NCI-H345 (cell line): ENCODE measurements at regions not wholly inside any gene's neighbourhood (a gene's known extent, or its start where the extent isn't known, plus 50 kb on each side); places are given as distances from the start of the nearest gene placed in this dataset.

Experiments used
- DNase-seq: peaks from one replicate; lab custom pipeline; 2025; lab: John Stamatoyannopoulos, UW

DNA sequence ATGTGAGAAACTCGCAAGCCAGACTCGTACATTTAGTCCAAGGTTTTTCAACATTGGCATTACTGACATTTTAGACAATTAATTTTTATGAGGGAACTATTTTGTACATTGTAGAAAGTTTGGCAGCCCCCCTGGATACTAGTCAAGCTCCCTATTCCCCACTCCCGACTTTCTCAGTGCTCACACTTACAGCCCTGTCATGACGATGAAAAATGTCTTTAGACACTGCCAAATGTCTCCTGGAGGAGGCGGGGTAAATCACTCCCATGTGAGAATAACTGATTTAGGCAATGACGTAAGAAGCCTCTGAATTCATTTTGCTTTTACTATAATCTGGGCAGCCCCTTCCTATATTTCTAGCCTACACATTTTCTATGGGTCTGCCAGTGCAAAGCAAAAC is 535.8 kb upstream of the KLHL1 start:
- no peak for DNase-seq

DNA sequence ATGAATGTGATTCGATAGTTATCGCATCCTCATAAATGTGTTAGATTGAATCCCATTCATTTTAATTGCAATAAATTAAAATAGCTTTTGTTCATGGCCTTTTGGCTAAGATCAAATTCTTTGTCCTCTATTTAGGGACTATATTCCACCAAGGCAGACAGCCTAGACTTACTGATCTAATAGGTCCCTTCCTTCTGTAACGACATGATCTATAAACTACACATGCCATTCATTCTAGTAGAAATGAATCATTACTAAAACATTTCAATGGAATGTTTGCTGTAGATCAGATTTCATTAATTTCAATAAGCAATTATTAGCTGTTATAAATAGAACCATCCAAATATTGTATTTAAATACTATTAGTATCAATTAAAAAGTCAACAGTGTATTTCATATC is 526.6 kb upstream of the KLHL1 start:
- DNase-seq: no peak

DNA sequence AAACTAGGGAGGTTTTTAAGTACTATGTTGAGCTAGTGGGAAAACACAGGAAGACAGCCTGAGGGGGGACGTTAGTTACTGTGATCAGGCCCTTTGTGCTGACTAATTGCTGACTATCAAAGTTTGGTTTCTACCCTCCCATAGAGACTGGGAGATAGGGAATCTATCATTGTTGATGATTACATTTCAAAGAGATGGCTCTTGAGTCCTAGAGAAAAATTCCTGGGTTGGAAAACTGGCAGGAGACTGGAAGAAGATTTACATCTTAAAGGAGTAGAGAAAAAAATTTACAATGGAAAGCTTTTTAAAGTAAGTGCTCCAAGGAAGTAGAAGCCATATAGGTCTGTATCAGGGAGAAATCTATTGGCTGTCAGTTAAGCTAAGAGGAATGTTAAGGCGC is 522.0 kb upstream of the KLHL1 start:
- DNase-seq: no peak

DNA sequence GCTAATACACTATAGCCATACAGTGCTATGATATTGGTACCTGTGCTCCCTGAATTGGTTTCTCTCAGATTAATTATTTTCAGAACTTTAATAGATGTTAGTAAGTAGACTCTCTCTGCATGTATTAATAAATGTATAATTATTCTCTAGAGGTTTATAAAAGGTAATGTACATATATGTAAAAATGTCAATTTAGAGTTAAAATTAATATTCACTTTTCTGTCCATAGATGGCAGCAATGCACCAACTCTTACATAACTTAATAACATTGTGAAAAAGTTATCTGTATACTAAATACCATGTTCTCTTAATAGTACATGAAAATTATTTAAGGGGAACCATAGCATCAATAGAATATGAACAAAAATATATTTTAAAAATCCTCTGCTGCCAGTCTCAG is 515.0 kb upstream of the KLHL1 start:
- DNase-seq: peak; percentile 16

DNA sequence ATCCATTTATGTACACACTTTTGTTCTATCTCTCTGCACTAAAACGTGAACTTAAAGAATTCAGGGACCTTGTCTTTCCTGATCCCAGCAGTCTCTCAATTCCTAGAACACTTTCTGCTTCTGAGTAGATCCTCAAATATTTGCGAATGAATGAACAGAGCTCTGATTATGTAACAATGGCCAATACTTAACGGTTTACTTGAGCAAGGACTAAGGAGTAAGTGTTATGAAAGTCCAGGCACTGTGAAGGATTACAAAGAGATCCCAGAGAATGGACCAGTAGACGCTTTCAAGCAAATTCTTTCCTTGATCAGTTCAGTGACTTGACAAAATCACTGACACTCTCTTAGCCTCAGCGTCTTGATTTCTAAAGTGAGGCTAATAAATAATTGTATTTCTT is 514.5 kb upstream of the KLHL1 start:
- no peak for DNase-seq

DNA sequence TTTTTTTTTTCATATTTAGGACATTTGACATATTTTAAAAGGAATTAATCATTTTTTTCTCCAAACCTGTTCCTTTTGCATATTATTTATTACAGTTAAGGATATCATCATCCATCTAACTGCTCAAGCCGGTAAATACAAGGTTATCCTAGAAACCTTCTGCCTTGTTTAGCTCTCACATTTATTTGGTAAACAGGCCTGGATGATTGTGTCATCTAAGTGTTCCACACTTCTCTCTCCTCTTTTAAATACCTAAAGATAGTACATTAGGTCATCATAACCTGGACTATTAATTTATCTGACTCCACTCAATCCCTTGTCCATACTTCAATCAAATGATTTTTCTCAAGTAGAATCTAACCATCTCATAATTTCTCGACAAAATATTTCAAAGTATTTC is 511.7 kb upstream of the KLHL1 start:
- DNase-seq: no peak

DNA sequence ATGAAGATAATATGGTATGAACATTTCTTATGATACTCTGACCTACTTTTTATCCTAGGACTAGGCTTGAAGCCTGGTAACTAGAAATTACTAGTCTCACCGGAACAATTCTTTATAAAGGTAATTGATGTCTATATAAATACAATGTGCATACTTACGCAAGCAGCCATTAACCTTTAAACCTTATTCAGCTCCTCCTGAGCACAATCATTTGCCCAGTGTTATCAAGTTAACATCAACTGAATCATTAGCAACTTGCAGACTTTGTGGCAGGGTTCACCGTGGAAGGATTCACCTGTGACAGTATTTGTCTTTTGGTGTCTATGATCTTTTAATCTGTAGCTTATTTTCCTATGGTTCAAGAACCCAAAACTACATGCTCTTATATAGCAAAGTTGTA is 508.6 kb upstream of the KLHL1 start:
- DNase-seq: no peak

DNA sequence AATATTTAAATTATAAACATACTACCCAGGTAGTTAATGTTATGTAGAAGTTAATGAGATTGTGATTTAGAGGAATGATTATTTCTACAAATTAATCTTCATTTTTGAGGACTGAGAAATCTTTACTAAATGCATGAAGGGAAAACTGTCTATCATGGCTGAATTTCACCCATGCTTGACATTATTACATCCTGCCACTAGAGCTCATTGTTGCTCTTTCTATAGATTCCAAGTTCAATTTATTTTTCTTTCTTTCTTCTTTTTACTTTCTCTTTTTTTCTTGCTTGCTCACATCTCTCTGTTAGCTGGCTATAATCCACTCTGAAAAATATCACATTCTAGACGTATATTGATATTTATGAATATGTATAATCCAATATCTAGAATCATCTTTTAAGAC is 505.0 kb upstream of the KLHL1 start:
- DNase-seq: no peak

DNA sequence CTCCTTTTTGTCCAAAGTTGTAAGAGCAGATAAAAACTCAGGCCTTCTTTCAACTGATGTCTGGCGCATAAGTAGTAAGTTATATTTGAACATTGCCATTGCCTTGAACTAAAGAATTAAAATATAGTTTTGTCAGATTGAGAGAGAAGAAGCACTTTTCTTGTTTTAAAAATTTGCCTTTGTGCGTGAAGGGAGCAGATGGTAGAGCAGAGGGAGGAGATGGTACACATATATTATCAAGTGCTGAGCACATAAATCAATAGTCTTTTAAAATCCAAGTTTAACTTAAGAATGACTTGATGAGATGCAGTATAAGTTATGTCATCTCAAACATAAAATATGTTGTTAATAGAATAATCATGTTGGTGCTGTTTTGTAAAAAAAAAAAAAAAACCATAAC is 504.6 kb upstream of the KLHL1 start:
- DNase-seq: no peak

DNA sequence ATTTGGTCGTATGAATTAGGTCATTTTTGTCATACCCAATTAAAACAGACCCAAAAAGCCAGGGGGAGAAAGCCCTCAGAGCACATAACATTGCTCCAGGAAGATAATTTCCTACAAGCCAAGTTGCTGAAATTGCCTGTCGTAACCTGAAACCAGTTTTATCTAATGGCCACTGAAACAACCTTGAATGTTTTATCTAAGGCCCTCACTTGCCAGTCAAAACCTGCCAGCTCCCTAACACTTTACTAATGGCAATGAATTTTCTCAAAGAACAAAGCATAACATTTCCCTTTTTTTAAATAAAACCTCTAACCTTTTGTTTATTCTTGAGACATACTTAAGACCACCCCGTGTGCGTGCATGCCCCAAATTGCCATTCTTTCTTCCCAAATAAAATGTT is 496.2 kb upstream of the KLHL1 start:
- DNase-seq: no peak

DNA sequence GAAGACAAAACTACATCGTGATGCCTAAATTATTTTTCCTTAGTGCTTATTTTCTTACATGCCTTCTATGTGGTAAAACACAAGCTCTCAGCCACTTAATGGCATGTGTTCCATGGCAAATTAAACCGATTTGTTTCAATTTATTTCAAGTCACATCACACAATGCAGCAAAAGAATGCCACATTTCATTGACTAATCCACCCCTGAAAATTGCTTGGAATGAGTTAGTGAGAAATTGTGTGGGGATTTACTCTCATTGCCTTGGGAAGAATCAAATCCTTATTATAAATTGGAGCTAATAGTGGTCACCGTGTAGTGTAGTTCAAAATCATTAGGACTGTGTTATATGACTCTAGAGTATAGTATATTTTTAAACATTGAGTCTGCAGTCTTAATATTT is 485.5 kb upstream of the KLHL1 start:
- DNase-seq: no peak

DNA sequence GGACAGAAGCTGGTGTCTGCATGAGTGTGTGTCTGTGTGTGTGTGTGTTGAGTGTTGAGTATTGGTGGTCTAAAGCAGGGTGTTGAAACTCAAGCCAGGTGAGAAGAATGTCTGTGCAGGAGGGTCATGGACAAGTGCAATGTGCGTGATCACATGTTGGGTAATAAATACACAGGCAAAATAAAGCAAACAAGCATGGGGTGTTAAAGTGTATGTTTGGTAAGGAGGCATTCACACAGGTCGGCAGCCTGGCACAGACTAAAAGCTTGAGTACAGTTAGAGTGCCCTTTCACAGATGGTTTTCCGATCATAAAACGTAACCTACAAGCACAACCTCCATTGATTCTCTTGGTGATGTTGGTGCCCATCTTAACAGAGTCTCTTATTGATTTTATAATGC is 476.9 kb upstream of the KLHL1 start:
- peak; percentile 78 for DNase-seq

DNA sequence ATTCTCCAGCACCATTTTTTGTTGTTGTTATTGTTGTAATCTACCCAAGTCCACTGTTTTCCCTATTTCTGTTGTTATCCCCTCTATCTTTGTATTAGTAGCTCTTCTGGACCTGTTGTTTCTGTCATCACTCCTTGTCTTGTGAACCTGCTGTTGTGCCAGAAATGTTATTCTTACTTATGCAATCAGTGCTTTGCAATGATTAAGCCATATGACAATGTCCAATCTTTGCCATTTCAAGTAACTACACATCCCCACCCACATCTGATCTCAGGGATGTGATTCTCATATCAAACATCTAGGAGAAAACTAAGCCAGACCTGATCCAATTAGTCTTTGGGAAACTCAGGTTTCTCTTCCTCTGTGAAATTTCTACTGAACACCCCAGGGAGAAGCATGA is 472.6 kb upstream of the KLHL1 start:
- no peak for DNase-seq

DNA sequence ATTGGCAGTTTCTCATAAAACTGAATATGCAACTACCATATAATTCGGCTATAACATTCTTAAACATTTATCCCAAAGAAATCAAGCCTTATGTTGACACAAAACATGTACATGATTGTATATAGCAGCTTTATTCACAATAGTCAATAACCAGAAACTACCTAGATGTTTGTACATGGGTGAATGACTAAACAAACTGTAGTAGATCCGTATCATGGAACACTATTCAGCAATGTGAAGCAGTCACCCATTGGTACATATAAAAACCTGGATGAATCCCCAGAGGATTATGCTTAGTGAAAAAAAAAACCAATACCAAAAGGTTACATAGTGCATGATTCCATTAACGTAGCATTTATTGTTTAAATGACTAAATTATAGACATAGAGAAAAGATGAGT is 471.7 kb upstream of the KLHL1 start:
- no peak for DNase-seq

DNA sequence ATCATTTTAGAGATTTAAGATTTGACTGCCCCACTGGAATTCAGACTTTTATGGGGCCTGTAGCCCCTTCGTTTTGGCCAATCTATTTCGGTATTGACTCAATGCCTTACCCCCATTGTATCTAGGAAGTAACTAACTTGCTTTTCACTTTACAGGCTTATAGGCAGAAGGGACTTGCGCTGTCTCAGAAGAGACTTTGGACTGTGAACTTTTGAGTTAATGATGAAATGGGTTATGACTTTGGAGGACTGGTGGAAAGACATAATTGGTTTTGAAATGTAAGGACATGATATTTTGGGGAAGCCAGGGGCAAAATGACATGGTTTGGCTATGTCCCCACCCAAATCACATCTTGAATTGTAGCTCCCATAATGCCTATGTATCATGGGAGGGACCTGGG is 463.0 kb upstream of the KLHL1 start:
- no peak for DNase-seq

DNA sequence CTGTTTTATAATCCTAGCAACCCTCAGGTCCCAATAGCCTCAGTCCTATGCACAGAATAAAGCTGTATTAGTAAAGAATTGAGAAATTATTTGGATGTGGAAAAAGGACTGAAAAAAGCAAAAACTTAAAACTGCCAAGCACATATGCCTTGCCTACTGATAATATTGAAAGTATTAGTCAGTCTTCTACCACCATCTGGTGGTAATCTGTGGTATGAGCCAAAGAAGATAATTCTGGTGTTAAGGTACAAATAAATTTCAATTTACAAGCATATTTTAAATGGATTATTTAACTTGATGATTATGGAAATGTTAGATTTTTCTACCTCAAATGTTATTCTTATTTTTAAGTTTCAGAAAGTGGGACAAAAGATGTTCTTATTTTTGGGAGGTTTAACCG is 460.3 kb upstream of the KLHL1 start:
- peak; percentile 52 for DNase-seq

DNA sequence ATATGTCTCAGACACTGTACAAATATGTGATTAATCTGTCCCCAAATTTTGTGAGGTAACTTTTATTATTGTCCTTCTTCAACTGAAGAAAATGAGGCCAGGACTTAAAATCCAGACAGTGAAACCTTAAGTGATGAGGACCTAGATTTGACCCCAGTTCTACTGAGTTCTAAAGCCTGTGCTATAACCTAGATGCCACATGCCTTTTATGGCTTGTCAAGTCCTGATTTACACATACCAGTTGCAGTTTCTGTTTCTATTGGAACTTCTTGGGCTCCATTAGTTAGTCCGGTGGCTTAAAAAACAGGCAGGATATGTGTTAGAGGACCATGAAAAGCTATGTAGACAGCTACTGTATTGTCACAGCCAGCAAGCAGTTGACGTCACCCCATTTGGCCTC is 436.5 kb upstream of the KLHL1 start:
- no peak for DNase-seq

DNA sequence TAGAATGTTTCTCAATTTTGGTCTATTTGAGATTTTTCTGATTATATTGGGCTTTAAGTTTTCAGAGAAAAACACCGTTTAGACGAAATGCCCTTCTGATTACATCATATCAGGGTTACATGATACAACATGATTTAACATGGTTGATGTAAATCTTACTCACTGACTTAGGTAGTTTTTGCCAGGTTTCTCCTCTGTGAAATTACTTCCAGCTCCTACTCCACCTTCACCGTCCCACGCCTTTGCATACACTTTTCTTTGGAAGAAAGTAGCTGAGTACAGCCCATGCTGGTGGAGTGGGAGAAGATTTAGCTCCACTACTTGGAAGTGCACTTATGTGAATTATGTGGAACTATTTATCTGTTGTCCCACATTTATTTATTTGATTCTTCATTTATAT is 433.2 kb upstream of the KLHL1 start:
- DNase-seq: no peak

DNA sequence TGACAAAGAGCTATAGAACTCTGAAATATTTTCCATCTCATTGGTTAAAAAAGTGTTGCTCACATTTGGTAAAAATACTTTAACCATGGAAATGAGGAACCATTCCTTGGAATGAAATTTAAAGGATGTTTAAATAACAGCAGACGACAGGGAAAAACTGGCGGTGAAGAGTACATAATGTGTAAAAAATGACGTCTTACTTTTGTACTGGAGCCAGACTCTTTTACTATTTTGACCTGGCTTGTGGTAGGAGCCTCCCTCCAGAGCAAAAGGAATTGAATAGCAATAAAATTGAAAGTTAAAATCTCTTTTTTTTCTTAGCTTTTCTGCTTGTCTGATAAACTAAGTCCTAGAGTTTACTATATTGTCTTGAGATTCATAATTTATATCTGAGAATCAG is 426.2 kb upstream of the KLHL1 start:
- no peak for DNase-seq

DNA sequence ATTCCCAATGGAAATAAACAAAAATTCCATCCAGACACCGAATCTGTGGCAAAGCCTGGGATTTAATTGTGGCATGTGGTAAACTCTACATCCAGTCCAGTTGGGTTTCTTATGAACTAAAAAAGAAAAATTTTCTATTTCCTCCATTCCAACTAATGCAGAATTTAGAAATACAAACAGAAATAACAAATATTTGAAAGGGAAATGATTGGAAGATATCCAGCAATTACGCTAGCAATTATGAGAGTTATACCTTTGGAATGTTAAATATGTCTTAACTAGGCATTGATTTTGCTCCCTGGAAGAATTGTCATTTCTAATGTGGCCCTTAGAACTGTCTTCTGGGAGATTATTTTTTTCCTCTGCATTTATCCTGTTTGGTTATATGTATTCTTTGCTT is 421.4 kb upstream of the KLHL1 start:
- DNase-seq: no peak

DNA sequence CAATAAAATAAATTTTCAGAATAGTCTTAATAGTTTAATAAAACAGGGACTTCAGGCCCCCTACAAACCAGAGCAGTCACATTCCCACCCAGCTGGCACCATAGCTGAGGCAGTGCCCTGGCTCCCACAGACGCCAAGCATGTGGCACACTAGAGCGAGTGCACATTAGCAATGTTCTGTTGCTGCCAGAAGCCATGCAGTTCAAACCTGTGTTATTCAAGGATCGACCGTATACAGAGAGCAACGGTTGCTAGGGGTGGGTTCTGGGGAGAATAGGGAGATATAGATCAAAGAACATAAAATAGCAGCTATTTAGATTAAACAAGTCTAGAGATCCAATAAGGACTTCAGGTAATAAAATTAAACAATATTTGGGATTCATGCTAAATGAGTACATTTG is 419.3 kb upstream of the KLHL1 start:
- DNase-seq: no peak

DNA sequence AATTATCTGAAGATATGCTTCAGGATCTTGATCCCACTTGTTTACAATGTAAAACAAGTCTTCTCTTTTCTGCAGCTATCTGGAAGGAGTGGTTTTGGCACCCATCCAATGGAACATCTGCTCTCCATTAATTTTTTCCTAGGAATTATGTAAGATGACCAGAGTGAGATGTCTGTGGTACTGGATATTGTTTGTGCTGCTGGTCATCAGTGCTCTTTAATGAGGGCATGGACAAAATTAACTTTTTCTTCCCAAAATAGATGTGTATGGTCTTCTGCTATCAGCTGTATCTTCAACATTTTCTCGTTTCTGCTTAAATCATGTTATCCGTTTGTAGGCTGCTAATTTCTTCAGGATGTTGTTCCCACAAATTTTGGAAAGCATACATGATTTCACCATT is 415.4 kb upstream of the KLHL1 start:
- no peak for DNase-seq

DNA sequence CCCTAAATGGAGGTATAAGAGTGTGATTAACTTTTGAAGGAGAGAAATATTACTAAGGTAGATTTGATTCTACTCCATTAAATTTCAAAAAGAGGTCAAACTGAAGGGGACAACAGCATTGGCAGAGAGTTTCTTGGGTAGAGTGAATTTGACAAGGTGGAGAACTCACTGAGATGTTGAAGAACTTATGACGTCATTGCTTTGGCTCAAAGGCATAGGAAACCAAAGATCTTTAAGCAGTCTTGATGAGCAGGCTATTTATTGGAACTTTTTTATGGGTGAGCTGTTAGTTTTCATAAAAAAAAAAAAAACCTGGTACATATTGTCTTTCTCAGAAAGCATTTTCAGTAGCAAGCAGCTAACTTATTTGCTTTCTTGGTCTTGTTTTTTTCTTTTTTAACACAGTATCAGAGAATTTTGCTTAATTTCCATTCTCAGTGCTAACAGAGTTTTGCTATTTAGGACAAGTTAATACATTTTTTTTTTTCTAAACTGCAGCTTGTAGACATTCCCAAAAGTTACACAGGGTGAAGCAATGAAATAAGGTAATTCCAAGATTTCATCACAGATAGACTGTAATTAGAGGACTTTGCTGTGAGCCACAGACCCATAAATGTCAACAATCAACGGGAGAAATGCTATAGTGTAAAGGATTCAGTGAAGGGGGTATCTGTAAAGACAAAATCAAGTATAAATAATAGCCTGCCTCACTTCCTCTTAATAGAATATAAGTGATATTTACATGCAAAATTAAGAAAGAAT is 412.2 kb upstream of the KLHL1 start:
- no peak for DNase-seq

DNA sequence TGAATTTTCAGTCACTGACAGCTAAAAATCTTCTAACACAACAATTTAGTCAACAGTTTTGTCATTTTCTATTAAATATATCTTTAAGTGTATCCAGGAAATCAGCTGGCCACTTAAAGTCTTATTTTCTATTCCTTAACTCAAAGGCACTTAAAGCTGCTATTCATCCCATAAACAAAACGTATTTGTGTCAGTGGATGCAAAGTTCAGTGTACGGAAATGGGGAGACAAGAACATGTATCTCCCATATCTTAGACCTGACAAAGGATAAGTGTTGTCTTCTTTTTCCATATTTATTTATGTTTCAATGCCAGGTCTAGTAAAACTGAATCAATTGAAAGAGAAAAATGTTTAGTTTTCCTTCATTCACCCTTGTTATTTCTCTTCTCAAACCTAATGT is 409.8 kb upstream of the KLHL1 start:
- DNase-seq: no peak

DNA sequence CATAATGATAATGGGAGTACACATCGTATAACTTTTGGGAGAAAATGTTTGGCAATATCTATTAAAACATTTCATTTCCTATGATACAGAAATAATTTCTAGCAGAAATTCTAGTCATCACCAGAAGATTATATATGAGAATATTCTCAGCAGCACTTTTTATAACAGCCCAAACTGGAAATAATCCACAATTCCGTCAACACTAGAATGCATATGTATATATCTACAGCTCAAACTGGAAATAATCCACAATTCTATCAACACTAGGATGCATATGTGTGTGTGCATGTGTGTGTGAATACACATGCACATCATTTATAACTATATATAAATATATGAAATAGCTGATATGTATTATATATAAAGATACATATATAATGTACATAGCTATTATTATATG is 408.0 kb upstream of the KLHL1 start:
- DNase-seq: no peak
